HS-27A (cell line): ENCODE measurements at regions not wholly inside any gene's neighbourhood (a gene's known extent, or its start where the extent isn't known, plus 50 kb on each side); places are given as distances from the start of the nearest gene placed in this dataset.
"Not testable (repeated sequence)": the region's sequence is repeated elsewhere in the genome, so short reads cannot be mapped to it uniquely, and the experiment has no call there.

Experiments used
- DNase-seq: peaks from one replicate; pipeline ENCODE4 v3.0.0-alpha.2; 2012; ENCODE audit warnings: low read depth, missing footprints

- no peak for DNase-seq
These were observed 471.8 kb downstream of the MFSD1 start for GRCh38 chr3:159273608-159274007.

DNA sequence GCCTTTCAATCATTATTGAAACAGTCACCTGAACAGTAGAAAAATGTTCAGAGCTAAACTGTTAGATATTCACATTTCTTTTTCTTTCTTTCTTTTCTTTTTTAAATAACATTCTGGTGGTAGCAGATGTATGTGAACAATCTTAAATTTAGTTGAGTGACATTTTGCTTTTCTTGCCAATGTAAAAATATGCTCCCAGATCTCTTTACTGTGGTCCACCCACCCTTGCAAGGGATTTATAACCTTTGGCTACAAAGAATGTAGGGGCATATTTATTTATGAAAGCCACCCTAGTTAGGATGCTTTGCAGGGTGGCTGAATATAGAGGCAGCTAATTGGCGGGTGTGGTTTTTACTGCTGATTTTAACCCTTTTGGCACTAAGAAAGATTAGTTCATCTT lies 473.9 kb downstream of the MFSD1 start:
- DNase-seq: no peak

DNA sequence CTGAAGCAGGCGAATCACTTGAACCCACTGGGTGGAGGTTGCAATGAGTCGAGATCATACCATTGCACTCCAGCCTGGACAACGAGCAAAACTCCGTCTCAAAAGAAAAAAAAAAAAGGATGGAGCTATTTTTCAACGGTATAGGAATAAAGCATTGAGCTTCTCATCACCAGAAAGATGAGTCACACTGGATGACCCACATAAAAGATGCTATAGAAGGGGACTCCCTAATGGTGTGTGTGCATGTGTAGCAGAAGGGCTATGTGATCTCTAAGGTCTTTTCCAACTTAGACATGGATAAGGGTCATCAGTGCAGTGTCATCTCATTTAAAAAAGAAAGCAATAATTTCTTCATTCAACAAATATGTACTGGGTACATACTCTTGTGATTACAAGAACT lies 476.0 kb downstream of the MFSD1 start:
- no peak for DNase-seq

DNA sequence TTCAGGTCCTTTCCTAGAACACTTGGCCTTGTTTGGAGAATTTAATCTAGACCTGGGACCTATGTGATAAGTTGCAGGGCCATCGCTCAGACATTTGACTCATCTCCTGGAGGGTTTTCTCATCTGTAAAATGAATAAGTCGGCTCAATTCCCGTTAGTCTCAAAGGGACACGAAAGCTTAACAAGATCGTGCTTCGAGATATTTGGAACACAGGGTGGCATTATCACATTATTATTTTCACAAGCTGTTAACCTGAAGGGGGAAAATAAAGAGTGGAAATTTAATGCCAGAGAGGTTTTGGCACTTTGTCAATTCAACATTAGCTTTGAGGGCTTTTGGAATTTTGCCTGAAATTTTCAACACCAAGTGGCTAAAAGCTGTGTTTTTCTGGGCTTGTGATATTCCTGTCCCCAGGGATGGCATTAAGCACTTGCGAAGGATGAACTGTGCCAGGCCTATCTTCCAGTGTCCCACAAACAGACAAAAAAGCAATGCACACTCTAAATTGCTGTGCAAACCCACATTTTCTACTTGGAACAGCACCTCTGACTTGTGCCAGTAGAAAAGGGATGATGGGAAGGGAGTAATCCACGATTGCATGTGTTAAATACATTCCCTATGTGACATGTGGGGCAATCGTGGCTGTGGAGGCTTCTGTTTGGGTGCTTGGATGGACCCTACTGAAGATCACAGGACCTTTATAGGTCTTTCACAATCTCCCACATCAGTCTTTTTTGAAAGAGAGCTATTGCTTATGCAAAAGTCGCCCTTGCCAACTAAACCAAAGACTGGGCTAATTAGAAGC lies 478.7 kb downstream of the MFSD1 start:
- no peak for DNase-seq

- no peak for DNase-seq
These were observed 491.6 kb downstream of the MFSD1 start for GRCh38 chr3:159293493-159293892.

DNA sequence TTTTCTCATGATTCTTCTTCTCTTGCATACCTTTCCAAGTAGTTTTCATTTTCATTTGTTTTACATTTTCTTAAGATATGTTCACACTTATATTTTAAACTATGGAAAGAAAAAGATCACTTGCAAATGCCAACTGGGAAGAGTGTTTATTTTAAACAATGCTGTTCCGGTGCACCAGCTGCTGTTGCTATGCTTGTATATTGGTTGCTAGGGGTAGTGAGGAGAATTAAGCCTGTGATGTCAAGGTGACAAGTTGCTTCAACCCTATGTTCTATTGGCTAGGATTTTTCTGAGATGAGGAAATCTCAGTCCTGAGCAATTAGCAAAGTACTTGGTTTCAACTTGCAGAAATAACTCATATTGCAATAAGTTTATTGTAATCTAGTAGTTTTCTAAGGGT lies 500.1 kb downstream of the MFSD1 start:
- DNase-seq: no peak

- no peak for DNase-seq
These were observed 503.2 kb downstream of the MFSD1 start for GRCh38 chr3:159305017-159305416.

DNA sequence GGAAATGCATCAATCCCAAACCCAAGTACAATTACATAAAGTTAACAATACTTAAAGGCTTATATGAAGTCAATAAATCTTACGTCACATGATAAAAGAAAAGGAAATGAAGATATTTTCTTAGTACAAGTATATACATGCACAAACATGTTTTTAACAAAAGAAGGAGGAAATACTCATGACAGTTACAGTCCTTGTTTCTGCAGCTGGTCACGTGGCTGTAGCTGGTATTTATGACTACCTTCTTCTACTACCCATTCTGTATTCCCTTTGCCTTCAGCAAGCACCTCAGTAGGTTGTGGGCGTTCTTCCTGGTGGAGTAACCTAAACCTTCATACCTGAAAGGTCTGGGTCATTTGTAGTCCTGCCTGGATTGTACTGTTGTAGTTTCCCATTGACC lies 514.9 kb downstream of the MFSD1 start:
- not testable (repeated sequence) for DNase-seq

DNA sequence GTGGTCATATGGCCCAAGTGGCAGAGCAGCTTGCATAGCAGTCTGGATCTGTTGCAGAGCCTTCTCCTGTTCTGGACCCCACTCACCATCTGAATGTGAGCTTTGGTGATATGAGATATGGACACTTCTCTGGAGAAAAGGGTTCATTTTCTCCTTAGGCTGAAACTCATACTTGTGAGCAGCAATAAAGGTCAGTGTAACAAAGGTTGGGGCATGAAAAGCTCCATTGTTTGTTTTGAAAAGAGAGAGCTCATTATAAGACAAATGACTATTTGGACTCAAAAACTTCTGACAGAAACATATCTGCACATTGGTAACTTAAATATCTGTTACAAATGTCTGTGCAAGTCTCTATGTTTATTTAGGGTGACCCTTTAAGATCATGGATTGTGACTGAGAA lies 517.3 kb downstream of the MFSD1 start:
- DNase-seq: no peak

GRCh38 chr3:159322322-159322939 lies 520.6 kb downstream of the MFSD1 start:
- DNase-seq: no peak

- DNase-seq: no peak
These were observed 522.0 kb downstream of the MFSD1 start for GRCh38 chr3:159323848-159324247.

DNA sequence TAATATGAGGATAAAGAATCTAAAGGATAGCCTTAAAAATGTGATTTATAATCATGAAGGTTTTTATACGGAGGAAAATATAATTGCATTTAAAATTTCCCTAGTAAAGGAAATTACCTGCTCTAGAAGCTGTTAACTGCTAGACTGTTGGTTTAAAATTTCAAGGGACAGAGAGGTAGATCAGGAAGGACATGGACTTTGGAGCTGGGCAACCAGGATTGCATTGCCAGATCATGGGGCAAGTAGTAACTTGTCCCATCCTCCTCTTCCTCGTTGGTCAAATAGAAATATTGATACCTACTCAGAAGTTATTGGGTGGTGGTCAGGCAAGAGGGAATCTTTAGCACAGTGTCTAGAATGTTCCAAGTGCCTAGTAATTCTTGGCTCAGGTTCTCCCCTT lies 525.1 kb downstream of the MFSD1 start:
- DNase-seq: no peak

- no peak for DNase-seq
These were observed 530.8 kb downstream of the MFSD1 start for GRCh38 chr3:159332535-159333099.

DNA sequence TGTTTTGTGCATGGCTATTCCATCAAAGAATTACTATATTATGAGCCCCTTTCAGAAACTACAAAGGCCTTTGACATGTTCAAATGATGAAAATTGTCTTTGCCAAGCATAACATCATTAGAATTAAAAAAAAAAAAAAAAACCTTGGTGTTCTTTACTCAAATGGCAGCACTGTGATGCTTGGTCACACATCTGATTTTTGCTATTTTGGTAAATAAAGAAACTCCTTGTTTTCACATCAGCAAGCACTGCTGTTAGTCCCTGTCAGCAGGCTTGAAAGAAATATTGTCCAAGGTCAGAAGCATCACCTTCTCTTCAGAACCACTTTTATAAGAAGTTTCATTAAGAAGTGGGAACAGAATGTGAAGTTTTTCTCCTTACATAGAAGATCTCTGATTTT lies 537.3 kb downstream of the MFSD1 start:
- no peak for DNase-seq

GRCh38 chr3:159340877-159341500 lies 539.1 kb downstream of the MFSD1 start:
- DNase-seq: no peak

DNA sequence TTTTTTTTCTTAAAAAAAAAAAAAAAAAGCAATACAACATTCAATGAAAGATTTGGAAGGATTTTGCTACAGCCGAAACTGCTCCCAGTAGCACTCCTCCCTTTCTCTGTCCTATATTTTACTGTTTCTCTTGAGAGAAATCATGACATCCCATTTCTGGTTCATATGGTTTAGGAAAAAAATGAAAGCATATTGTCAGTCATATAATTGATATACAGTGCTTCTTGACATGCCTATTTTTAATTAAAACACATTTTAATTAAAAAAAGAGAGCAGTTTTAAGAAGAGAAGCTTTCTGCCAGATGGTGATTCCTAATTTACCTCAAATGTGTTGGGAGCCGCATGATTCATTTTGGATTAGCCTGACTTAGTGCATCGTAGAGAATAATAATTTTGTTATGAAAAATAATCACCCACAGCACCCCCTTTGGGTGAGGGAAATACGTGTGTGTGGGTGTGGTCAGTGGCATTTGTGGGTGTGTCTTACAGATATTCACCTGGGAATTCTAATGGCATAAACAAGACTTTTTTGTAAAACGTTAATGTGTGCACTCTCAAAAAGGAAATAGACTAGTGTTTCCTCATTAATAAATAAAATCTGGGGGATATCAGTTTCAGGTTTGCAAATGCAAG lies 544.5 kb downstream of the MFSD1 start:
- DNase-seq: no peak

DNA sequence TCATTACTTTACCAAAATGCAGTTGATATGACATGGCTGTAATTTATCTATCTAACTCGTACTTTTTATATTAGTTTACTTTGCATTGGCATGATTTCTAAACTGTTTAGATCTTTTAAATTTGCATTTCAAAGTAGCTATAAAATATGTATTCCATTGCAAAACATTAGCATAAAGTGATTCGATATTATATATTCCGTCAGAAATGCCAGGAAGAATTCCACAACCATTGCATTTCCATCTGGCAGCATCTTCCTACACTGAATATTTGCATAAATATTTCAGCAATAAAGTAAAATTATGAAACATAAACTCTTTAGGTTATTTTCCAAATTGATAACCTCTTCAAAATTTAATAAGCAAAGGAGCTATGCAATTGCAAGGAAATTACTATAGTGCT lies 546.6 kb downstream of the MFSD1 start:
- DNase-seq: no peak

DNA sequence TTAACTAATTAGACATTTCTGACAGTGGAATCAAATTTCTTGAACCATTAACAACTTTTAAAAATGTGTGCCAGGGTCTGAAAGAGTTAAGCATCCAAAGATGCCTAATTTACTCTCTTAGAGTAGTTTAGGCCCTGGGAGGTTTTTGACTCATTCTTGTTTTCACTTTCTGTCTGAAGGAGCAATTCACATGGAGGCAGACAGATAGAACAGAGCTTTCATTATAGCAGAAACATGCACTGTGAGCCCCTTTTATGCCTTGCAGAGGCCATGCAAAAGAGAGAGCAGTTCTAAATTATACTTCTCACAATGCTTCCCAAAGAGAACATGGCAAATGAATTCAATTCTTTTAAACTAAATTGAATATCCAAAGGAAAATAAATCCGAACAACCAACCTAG lies 554.8 kb downstream of the MFSD1 start:
- no peak for DNase-seq

GRCh38 chr3:159364511-159364910 lies 562.7 kb downstream of the MFSD1 start:
- DNase-seq: no peak

- no peak for DNase-seq
These were observed 564.6 kb downstream of the MFSD1 start for GRCh38 chr3:159366476-159366875.

- DNase-seq: no peak
These were observed 570.1 kb downstream of the MFSD1 start for GRCh38 chr3:159371961-159372360.

DNA sequence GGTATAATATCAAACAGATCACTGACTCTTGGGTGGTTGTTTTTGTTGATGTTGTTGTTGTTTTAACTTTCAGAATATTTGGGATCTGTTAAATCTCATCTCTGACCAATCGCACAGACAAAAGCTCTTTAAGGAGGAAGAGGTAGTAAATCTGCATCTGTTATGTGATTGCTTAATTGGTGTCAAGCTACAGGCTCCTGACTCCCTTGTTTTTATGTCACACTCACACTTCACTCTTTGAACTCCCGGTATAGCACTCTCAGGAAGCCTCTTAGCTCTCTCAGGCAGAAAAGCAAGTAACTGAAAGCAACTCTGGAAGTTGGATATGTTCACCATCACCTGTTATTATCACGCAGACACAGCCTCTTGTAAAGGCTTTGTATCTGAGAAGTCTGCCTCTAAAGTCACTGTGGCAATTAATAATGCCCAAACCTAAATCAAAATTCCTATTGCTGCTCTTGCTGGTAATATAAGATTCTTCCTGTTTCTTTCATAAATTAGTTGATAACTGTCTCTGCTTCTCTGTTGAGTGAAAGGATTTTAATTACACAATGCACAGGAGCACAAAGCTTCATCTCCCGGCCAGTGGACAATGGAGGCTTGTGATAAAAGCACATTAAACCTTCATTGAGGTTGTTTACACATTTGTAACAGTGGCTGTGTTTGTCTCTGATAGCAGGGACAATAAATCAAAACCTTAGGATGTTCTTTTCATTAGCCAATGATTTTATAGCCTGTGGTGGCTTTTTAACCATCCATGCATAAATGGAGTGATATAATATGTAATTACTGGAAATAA lies 576.7 kb downstream of the MFSD1 start:
- DNase-seq: no peak
